Muscle of leg (tissue), 3 donors: ENCODE measurements at regions not wholly inside any gene's neighbourhood (a gene's known extent, or its start where the extent isn't known, plus 50 kb on each side); places are given as distances from the start of the nearest gene placed in this dataset.

Source experiments
- DNase-seq: peaks from one replicate; pipeline ENCODE4 v3.0.0; 2013
- H3K27ac ChIP-seq: one replicate; pipeline ENCODE4 v1.5.1; 2013; ENCODE audit warnings: mild to moderate bottlenecking, low read length, control low read depth
- H3K27me3 ChIP-seq: one replicate; pipeline ENCODE4 v1.6.1; 2013; ENCODE audit warnings: low read length; ENCODE audit not compliant: control insufficient read depth, insufficient read depth
- H3K36me3 ChIP-seq: one replicate; pipeline ENCODE4 v1.6.1; 2013; ENCODE audit warnings: low read length; ENCODE audit not compliant: control insufficient read depth, insufficient read depth
- H3K4me1 ChIP-seq: one replicate; pipeline ENCODE4 v1.6.1; 2013; ENCODE audit warnings: low read length; ENCODE audit not compliant: control insufficient read depth, insufficient read depth
- H3K4me3 ChIP-seq: one replicate; pipeline ENCODE4 v1.5.1; 2013; ENCODE audit warnings: low read length, control low read depth
- H3K9me3 ChIP-seq: replicated peaks from 2 replicates; pipeline ENCODE4 v1.6.1; 2013; ENCODE audit warnings: low read depth, low read length; ENCODE audit not compliant: control insufficient read depth
- WGBS: methylation state at CpG from one replicate; pipeline ENCODE4 v1.1.5; 2013; ENCODE audit warnings: missing lambda C conversion rate; ENCODE audit not compliant: insufficient coverage; 5-methylcytosine and 5-hydroxymethylcytosine counted together

DNA sequence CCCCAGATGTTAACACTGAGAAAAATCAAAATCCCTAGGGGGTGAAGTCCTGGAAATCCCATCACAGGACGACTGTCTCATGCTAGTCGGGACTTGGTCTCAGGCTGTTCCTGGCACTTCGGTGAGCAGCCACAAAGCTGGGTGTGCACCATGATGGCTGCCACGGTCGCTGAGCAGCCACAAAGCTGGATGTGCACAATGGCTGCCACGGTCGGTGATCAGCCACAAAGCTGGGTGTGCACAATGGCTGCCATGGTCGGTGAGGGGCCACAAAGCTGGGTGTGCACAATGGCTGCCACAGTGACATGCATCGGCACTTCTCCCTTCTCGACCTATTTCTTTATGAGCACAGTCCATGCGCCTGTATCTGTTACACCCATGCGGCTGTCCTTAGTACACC, 505.1 kb downstream of the TCERG1L start:
- H3K4me3 ChIP-seq, result no peak overlapping the region
- no peaks in the 10 kb centered on the region for H3K4me1 ChIP-seq
- 83% methylated on average over 9 of the region's 12 CpGs for WGBS
- no peaks in the 10 kb centered on the region for H3K36me3 ChIP-seq
- H3K9me3 ChIP-seq, result no peaks in the 10 kb centered on the region
- no peak overlapping the region for H3K27ac ChIP-seq
- H3K27me3 ChIP-seq, result no peaks in the 10 kb centered on the region
- DNase-seq, result no peak

DNA sequence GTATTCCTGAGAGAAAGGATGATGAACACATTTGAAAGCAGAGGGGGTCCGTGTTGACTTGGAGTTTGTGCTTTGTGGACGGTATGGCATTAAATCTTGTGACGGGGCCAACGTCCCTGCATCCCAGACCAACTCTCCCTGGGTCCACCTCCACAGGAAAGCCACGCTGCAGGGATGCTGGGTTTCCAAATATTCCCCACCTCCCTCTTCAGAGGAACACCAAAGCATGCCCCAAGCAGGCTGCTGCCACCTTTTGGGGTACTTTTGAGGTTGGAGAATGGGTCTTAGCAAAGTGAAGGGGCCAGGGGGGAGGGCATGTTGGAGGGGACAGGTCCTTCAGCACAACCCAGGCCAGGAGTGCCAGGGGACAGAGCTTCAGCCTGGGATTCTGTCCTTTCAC, 504.4 kb downstream of the TCERG1L start:
- Histone ChIP-seq H3K36me3 (no peaks in the 10 kb centered on the region), H3K27me3 (no peaks in the 10 kb centered on the region), H3K4me3 (no peak overlapping the region), H3K9me3 (no peaks in the 10 kb centered on the region), H3K27ac (no peak overlapping the region), H3K4me1 (no peaks in the 10 kb centered on the region)
- DNase-seq, result no peak
- no CpG with 5 or more reads among the region's 5 CpGs for WGBS

GRCh38 chr10:130807721-130808120, 503.8 kb downstream of the TCERG1L start:
- H3K4me1 ChIP-seq, result no peaks in the 10 kb centered on the region
- 92% methylated on average over 4 of the region's 9 CpGs for WGBS
- no peak overlapping the region for H3K4me3 ChIP-seq
- no peak for DNase-seq
- no peaks in the 10 kb centered on the region for H3K9me3 ChIP-seq
- H3K27me3 ChIP-seq, result no peaks in the 10 kb centered on the region
- no peaks in the 10 kb centered on the region for H3K36me3 ChIP-seq
- H3K27ac ChIP-seq, result no peak overlapping the region

DNA sequence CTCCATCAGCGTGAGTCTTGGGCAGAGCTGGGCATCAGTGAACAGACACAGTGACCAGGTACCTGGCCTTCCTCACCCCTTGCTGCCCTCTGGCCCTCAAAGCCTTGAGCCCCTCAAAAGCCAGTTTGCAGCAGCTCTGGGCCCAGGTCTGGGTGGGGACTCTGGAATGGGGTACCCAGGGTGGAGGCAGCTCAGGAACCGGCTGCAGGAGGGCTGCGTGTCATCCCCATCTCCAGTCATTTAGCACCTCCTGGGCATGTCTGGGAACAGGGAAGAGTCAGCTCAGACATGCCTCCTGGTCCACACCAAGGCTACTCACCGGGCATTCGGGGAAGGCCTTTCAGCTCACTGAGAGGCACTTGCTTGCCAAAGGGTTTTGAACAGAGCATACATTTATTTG, 503.3 kb downstream of the TCERG1L start:
- Histone ChIP-seq H3K4me3 (no peak overlapping the region), H3K36me3 (no peaks in the 10 kb centered on the region), H3K27me3 (no peaks in the 10 kb centered on the region), H3K4me1 (no peaks in the 10 kb centered on the region), H3K9me3 (no peaks in the 10 kb centered on the region), H3K27ac (no peak overlapping the region)
- DNase-seq, result no peak
- 60% methylated on average over 5 of the region's 5 CpGs for WGBS

DNA sequence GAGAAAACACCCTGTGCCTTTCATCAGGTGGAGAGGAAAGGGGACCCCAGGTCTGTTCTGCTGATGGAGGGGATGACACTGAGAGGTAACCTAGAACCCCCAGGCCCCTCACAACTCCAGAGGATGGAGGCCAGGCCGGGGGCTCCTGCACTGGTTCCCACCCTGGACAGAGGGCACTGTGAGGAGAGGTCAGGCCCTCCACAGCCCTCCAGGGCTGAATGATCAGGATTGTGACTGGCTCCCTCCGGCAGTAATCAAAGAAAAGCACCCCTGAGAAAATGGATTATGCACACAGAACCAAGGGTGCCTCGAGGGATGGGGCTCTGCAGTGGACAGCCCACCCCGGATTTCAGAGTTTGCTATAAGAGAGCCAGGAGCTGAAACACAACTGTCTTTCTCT, 502.8 kb downstream of the TCERG1L start:
- WGBS, result 51% methylated on average over 4 of the region's 4 CpGs
- H3K27ac ChIP-seq, result no peak overlapping the region
- no peak overlapping the region for H3K4me3 ChIP-seq
- no peaks in the 10 kb centered on the region for H3K4me1 ChIP-seq
- no peaks in the 10 kb centered on the region for H3K9me3 ChIP-seq
- no peak for DNase-seq
- no peaks in the 10 kb centered on the region for H3K36me3 ChIP-seq
- H3K27me3 ChIP-seq, result no peaks in the 10 kb centered on the region

GRCh38 chr10:130809181-130809580, 502.3 kb downstream of the TCERG1L start:
- no peak overlapping the region for H3K4me3 ChIP-seq
- WGBS, result 93% methylated on average over 4 of the region's 9 CpGs
- no peak for DNase-seq
- no peak overlapping the region for H3K27ac ChIP-seq
- H3K36me3 ChIP-seq, result no peaks in the 10 kb centered on the region
- H3K4me1 ChIP-seq, result no peaks in the 10 kb centered on the region
- no peaks in the 10 kb centered on the region for H3K9me3 ChIP-seq
- no peaks in the 10 kb centered on the region for H3K27me3 ChIP-seq

DNA sequence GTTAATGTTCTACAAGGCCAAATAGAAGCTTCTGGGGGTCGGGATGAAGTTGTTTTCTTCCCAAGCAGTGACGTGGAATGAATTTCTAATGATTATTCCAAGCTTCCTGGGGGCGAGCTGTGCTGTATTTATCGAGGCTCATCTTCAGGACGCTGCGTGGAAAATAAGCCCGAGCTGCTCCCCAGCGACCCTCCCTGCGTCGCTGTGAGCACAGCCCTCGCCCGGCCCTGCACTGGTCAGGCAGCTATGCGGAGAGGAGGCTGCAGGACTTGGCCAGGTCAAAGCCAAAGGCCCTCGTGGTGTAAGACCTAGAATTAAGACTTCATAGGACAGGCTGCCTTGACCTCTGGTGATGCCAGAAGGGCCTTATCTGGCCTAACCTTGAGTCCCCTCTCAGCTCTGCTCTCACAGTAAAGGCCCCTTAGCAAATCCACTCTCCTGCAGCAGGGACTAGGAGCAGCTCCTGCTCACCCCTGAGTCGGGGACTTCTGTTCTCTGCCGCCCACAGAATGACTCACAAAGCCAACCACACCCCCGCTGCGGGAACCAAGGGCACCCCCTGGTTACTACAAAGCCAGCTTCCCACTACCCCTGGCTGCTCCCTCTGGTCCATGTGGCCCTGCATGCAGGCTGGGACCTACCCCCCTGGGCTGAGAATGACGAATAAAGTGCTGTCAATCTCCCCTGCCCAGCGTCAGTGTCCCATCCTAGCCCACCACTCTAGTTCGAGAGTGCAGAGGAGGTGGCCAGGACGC, 501.6 kb downstream of the TCERG1L start:
- H3K4me3 ChIP-seq, result no peak overlapping the region
- 71% methylated on average over 19 of the region's 22 CpGs for WGBS
- H3K4me1 ChIP-seq, result no peaks in the 10 kb centered on the region
- DNase-seq, result no peak
- H3K27ac ChIP-seq, result no peak overlapping the region
- H3K36me3 ChIP-seq, result no peaks in the 10 kb centered on the region
- no peaks in the 10 kb centered on the region for H3K9me3 ChIP-seq
- no peaks in the 10 kb centered on the region for H3K27me3 ChIP-seq

- Histone ChIP-seq H3K36me3 (no peaks in the 10 kb centered on the region), H3K27me3 (no peaks in the 10 kb centered on the region), H3K4me1 (no peaks in the 10 kb centered on the region), H3K27ac (no peak overlapping the region), H3K4me3 (no peak overlapping the region), H3K9me3 (no peaks in the 10 kb centered on the region)
- 81% methylated on average over 7 of the region's 14 CpGs for WGBS
- no peak for DNase-seq
These were observed 500.7 kb downstream of the TCERG1L start for GRCh38 chr10:130810856-130811255.

DNA sequence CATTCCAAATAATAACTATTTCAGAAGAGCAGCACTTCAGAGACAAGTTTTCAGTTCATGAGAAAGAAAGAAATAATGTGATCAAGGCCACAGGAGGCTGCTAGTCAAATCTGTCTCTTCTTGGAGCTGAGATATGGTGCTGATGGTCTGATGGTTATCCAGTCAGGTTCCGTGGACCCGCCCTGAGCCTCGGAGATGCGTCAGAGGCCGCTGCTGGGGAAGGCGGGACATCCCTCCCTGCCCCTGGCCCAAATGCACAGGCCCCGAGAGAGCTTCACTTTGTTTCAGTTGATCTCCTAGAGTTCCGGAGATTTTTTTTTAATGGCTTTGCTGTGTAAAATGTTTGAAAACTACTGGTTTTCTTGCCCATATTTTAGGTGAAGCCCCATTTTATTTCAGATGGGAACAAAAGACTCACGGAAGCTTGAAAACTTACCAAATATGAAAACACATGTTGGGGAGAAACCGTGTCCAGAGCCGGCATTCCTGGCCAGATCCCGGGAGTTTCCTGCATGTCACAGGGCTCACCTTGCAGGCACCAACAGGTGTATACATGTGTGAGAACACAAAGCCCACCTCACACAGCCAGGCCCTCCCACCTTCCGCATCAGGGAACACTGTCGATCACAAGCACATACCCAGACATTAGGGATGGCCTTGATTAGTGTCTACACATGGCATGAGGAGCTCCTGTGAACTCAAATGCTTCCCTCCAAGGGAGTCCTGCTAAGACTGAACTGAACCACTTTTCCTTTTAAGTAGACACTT, 499.0 kb downstream of the TCERG1L start:
- no peaks in the 10 kb centered on the region for H3K4me1 ChIP-seq
- no peaks in the 10 kb centered on the region for H3K9me3 ChIP-seq
- no peak for DNase-seq
- no peak overlapping the region for H3K27ac ChIP-seq
- WGBS, result 89% methylated on average over 11 of the region's 14 CpGs
- no peak overlapping the region for H3K4me3 ChIP-seq
- no peaks in the 10 kb centered on the region for H3K36me3 ChIP-seq
- no peaks in the 10 kb centered on the region for H3K27me3 ChIP-seq

- Histone ChIP-seq H3K27me3 (no peaks in the 10 kb centered on the region), H3K4me3 (no peak overlapping the region), H3K9me3 (no peaks in the 10 kb centered on the region), H3K36me3 (no peaks in the 10 kb centered on the region), H3K4me1 (no peaks in the 10 kb centered on the region), H3K27ac (no peak overlapping the region)
- WGBS, result 85% methylated on average over 7 of the region's 7 CpGs
- no peak for DNase-seq
These were observed 496.9 kb downstream of the TCERG1L start for GRCh38 chr10:130814610-130815009.
